ENCODE measurements at regions not wholly inside any gene's neighbourhood (a gene's known extent, or its start where the extent isn't known, plus 50 kb on each side); places are given as distances from the start of the nearest gene placed in this dataset.
A peak's percentile ranks its signal among the peaks of the same experiment; 100 is the strongest.

- H2AFZ ChIP-seq (ENCODE audit: low read depth, low read length), result no peak overlapping the region
- H3K4me2 ChIP-seq (ENCODE audit: low read length), result peak overlapping the region; percentile 78
- no peaks in the 10 kb centered on the region for H4K20me1 ChIP-seq (ENCODE audit: insufficient read depth, low read length)
- H3K4me3 ChIP-seq (ENCODE audit: low read length), result peak overlapping the region; percentile 55
- H3K27me3 ChIP-seq (ENCODE audit: low read depth, low read length), result peaks cover 7% of the 10 kb centered on the region; the same call in 1 of the 2 replicates
- peaks cover 49% of the 10 kb centered on the region for H3K4me1 ChIP-seq (ENCODE audit: low read length)
- peaks cover 7% of the 10 kb centered on the region; the same call in 1 of the 2 replicates for H3K9me3 ChIP-seq (ENCODE audit: insufficient read depth, low read length)
- H3K36me3 ChIP-seq (replicated peaks; ENCODE audit: low read depth, low read length), result no peaks in the 10 kb centered on the region
- peak overlapping the region; percentile 54 for H3K27ac ChIP-seq (ENCODE audit: low read length)
- no peaks in the 10 kb centered on the region for H3K79me2 ChIP-seq (ENCODE audit: low read length)
- H3K9ac ChIP-seq (ENCODE audit: low read length), result peak overlapping the region; percentile 42
- TF ChIP-seq CTCF (IDR thresholded peaks at IDR 0.05; ENCODE audit: low read depth, low read length) (no peak), EZH2phosphoT487 (IDR thresholded peaks at IDR 0.05; ENCODE audit: low read depth) (no peak)
Measured at GRCh38 chr11:42840860-42841259, 470.9 kb upstream of the API5 start.

GRCh38 chr11:42841556-42841955 lies 470.2 kb upstream of the API5 start:
- peaks cover 56% of the 10 kb centered on the region for H3K4me1 ChIP-seq (ENCODE audit: low read length)
- H3K4me2 ChIP-seq (ENCODE audit: low read length), result peak overlapping the region; percentile 78
- no peak overlapping the region for H3K27ac ChIP-seq (ENCODE audit: low read length)
- peak overlapping the region; percentile 42; the same call in 1 of the 2 replicates for H3K9ac ChIP-seq (ENCODE audit: low read length)
- H3K4me3 ChIP-seq (ENCODE audit: low read length), result peak overlapping the region; percentile 55; the same call in 1 of the 2 replicates
- no peaks in the 10 kb centered on the region for H3K36me3 ChIP-seq (replicated peaks; ENCODE audit: low read depth, low read length)
- no peaks in the 10 kb centered on the region for H4K20me1 ChIP-seq (ENCODE audit: insufficient read depth, low read length)
- H3K79me2 ChIP-seq (ENCODE audit: low read length), result no peaks in the 10 kb centered on the region
- H3K9me3 ChIP-seq (ENCODE audit: insufficient read depth, low read length), result peaks cover 7% of the 10 kb centered on the region; the same call in 1 of the 2 replicates
- 0 out of 2 replicates have a peak overlapping the region, but pooled peaks have one; percentile 31 for H2AFZ ChIP-seq (ENCODE audit: low read depth, low read length)
- TF ChIP-seq EZH2phosphoT487 (IDR thresholded peaks at IDR 0.05; ENCODE audit: low read depth) (no peak), CTCF (IDR thresholded peaks at IDR 0.05; ENCODE audit: low read depth, low read length) (no peak)
- H3K27me3 ChIP-seq (ENCODE audit: low read depth, low read length), result peaks cover 7% of the 10 kb centered on the region; the same call in 1 of the 2 replicates

GRCh38 chr11:42849362-42849761 lies 462.4 kb upstream of the API5 start:
- H3K4me1 ChIP-seq (ENCODE audit: low read length), result peaks cover 12% of the 10 kb centered on the region
- TF ChIP-seq EZH2phosphoT487 (IDR thresholded peaks at IDR 0.05; ENCODE audit: low read depth), result no peak
- no peak for TF ChIP-seq CTCF (IDR thresholded peaks at IDR 0.05; ENCODE audit: low read depth, low read length)
- no peaks in the 10 kb centered on the region for H4K20me1 ChIP-seq (ENCODE audit: insufficient read depth, low read length)
- no peak overlapping the region for H3K27ac ChIP-seq (ENCODE audit: low read length)
- H3K36me3 ChIP-seq (replicated peaks; ENCODE audit: low read depth, low read length), result no peaks in the 10 kb centered on the region
- H3K79me2 ChIP-seq (ENCODE audit: low read length), result no peaks in the 10 kb centered on the region
- H3K9ac ChIP-seq (ENCODE audit: low read length), result no peak overlapping the region
- no peak overlapping the region for H3K4me2 ChIP-seq (ENCODE audit: low read length)
- H3K4me3 ChIP-seq (ENCODE audit: low read length), result no peak overlapping the region
- H3K9me3 ChIP-seq (ENCODE audit: insufficient read depth, low read length), result no peaks in the 10 kb centered on the region
- no peak overlapping the region for H2AFZ ChIP-seq (ENCODE audit: low read depth, low read length)
- no peaks in the 10 kb centered on the region for H3K27me3 ChIP-seq (ENCODE audit: low read depth, low read length)

- Histone ChIP-seq H3K4me1 (ENCODE audit: low read length) (no peaks in the 10 kb centered on the region), H3K9ac (ENCODE audit: low read length) (no peak overlapping the region), H3K27me3 (ENCODE audit: low read depth, low read length) (no peaks in the 10 kb centered on the region), H3K4me3 (ENCODE audit: low read length) (no peak overlapping the region), H3K4me2 (ENCODE audit: low read length) (no peak overlapping the region), H3K79me2 (ENCODE audit: low read length) (no peaks in the 10 kb centered on the region), H2AFZ (ENCODE audit: low read depth, low read length) (no peak overlapping the region), H3K27ac (ENCODE audit: low read length) (no peak overlapping the region), H3K36me3 (replicated peaks; ENCODE audit: low read depth, low read length) (no peaks in the 10 kb centered on the region), H4K20me1 (ENCODE audit: insufficient read depth, low read length) (no peaks in the 10 kb centered on the region), H3K9me3 (ENCODE audit: insufficient read depth, low read length) (no peaks in the 10 kb centered on the region)
- no peak for TF ChIP-seq CTCF (IDR thresholded peaks at IDR 0.05; ENCODE audit: low read depth, low read length)
- TF ChIP-seq EZH2phosphoT487 (IDR thresholded peaks at IDR 0.05; ENCODE audit: low read depth), result no peak
Measured at GRCh38 chr11:42857344-42857743, 454.5 kb upstream of the API5 start.

Measured in OCI-LY3 (cell line).